OCI-LY1 (cell line): ENCODE measurements at regions not wholly inside any gene's neighbourhood (a gene's known extent, or its start where the extent isn't known, plus 50 kb on each side); places are given as distances from the start of the nearest gene placed in this dataset.

Source experiments
- EZH2 ChIP-seq: fragments of 200-600 bp; sonication (generic), shearing (Covaris generic); IDR thresholded peaks from 2 replicates; pipeline ENCODE4 v1.8.0; 2017; ENCODE audit warnings: borderline replicate concordance, mixed run types, mild to moderate bottlenecking, antibody characterized with exemption, low read length, moderate library complexity, mixed read lengths
- TF ChIP-seq, protein P1 (sequence below): fragments of 200-600 bp; sonication (generic), shearing (Covaris generic); IDR thresholded peaks from 2 replicates; pipeline ENCODE4 v1.5.1; 2017; ENCODE audit warnings: mild to moderate bottlenecking, antibody characterized with exemption, low read length, moderate library complexity, mixed read lengths

GRCh38 chr6:93932175-93932574 lies 512.8 kb upstream of the EPHA7 start:
- TF ChIP-seq, protein P1, sequence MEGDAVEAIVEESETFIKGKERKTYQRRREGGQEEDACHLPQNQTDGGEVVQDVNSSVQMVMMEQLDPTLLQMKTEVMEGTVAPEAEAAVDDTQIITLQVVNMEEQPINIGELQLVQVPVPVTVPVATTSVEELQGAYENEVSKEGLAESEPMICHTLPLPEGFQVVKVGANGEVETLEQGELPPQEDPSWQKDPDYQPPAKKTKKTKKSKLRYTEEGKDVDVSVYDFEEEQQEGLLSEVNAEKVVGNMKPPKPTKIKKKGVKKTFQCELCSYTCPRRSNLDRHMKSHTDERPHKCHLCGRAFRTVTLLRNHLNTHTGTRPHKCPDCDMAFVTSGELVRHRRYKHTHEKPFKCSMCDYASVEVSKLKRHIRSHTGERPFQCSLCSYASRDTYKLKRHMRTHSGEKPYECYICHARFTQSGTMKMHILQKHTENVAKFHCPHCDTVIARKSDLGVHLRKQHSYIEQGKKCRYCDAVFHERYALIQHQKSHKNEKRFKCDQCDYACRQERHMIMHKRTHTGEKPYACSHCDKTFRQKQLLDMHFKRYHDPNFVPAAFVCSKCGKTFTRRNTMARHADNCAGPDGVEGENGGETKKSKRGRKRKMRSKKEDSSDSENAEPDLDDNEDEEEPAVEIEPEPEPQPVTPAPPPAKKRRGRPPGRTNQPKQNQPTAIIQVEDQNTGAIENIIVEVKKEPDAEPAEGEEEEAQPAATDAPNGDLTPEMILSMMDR, result no peak
- TF ChIP-seq EZH2, result no peak
